ENCODE measurements at regions not wholly inside any gene's neighbourhood (a gene's known extent, or its start where the extent isn't known, plus 50 kb on each side); places are given as distances from the start of the nearest gene placed in this dataset.
A peak's percentile ranks its signal among the peaks of the same experiment; 100 is the strongest.

GRCh38 chr7:15862016-15862780 is 175.7 kb upstream of the MEOX2 start:
- H3K36me3 ChIP-seq, result no peaks in the 10 kb centered on the region
- TF ChIP-seq, protein P1, sequence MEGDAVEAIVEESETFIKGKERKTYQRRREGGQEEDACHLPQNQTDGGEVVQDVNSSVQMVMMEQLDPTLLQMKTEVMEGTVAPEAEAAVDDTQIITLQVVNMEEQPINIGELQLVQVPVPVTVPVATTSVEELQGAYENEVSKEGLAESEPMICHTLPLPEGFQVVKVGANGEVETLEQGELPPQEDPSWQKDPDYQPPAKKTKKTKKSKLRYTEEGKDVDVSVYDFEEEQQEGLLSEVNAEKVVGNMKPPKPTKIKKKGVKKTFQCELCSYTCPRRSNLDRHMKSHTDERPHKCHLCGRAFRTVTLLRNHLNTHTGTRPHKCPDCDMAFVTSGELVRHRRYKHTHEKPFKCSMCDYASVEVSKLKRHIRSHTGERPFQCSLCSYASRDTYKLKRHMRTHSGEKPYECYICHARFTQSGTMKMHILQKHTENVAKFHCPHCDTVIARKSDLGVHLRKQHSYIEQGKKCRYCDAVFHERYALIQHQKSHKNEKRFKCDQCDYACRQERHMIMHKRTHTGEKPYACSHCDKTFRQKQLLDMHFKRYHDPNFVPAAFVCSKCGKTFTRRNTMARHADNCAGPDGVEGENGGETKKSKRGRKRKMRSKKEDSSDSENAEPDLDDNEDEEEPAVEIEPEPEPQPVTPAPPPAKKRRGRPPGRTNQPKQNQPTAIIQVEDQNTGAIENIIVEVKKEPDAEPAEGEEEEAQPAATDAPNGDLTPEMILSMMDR (IDR thresholded peaks at IDR 0.05), result no peak

DNA sequence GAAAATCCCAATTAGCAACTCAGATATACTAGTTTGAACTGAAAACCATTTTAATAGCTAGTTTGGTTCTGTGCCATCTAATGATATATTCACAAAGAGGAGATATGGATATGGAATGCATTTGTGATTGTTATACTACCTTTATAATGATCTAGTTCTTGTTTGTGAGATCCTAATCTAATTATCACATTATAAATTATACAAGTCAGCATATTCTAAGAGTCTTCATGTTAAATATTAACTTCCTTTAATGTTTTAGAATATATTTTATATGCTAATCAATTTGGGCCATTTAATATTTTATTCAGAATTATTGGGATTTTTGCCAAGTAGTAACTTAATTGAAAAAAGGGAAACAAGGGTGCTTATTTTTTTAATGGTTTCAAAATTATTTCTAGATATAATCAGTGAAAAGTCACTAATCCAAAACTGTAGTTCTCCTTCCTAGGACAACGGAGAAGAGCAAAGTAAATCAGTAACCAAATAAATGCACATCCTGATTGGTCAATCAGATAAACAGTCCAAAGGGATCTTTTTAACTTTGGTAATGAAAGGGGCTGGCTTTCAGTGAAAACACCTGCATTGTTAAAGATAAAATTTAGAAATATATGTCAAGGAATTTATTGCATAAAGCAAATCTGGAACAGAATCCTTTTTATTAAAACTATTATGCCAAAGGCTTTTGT is 173.9 kb upstream of the MEOX2 start:
- Histone ChIP-seq H3K27me3 (no peaks in the 10 kb centered on the region), H3K36me3 (no peaks in the 10 kb centered on the region), H3K27ac (no peak overlapping the region), H3K4me1 (peaks cover 0 to 38% (median 13%) of the 10 kb centered on the region in 4 donors), H3K9me3 (no peaks in the 10 kb centered on the region), H3K4me3 (no peak overlapping the region)
- no peak for DNase-seq
- TF ChIP-seq, protein P1 (IDR thresholded peaks at IDR 0.05), result no peak
- intact Hi-C loops (cut with DNase I; ENCODE audit: low total_unique reads), result no loop called here

More at GRCh38 chr7:15862016-15862780, 175.7 kb upstream of the MEOX2 start:
- no peak overlapping the region for H3K4me3 ChIP-seq
- intact Hi-C loops (cut with DNase I; ENCODE audit: low total_unique reads), result no loop called here
- no peaks in the 10 kb centered on the region for H3K27me3 ChIP-seq
- peak overlapping the region; percentile 2 to 29 for H3K27ac ChIP-seq
- DNase-seq, result no peak
- no peaks in the 10 kb centered on the region for H3K9me3 ChIP-seq
- H3K4me1 ChIP-seq, result peaks cover 0 to 35% (median 13%) of the 10 kb centered on the region in 4 donors

DNA sequence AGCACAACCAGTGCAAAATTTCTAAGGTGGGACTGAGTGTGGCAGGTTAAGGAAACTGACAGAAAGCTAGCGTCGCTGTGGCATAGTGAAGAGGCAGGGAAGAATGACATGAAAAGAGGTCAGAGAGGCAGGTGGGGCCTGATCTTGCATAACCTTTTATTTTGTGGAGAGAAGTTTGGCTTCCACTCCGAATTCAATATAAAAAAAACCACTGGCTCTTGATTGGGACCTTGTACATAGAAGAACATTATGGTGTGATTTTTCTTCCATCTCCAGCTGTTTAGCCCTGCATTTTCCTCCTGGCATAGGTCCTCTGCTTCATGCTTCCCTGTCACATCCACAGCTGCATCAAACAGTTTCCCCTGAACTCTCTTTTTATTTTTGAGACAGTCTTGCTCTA is 170.5 kb upstream of the MEOX2 start:
- no peaks in the 10 kb centered on the region for H3K9me3 ChIP-seq
- intact Hi-C loops (cut with DNase I; ENCODE audit: low total_unique reads), result no loop called here
- H3K36me3 ChIP-seq, result no peaks in the 10 kb centered on the region
- TF ChIP-seq, protein P1 (IDR thresholded peaks at IDR 0.05), result no peak
- DNase-seq, result no peak
- no peaks in the 10 kb centered on the region for H3K27me3 ChIP-seq
- peaks cover 0 to 35% (median 4%) of the 10 kb centered on the region in 4 donors for H3K4me1 ChIP-seq
- no peak overlapping the region for H3K4me3 ChIP-seq
- no peak overlapping the region for H3K27ac ChIP-seq

- H3K36me3 ChIP-seq, result no peaks in the 10 kb centered on the region
- no peaks in the 10 kb centered on the region for H3K27me3 ChIP-seq
- TF ChIP-seq, protein P1 (IDR thresholded peaks at IDR 0.05), result no peak
- DNase-seq, result no peak
- H3K27ac ChIP-seq, result no peak overlapping the region
- H3K9me3 ChIP-seq, result no peaks in the 10 kb centered on the region
- H3K4me3 ChIP-seq, result no peak overlapping the region
- intact Hi-C loops (cut with DNase I; ENCODE audit: low total_unique reads), result no loop called here
- peaks cover 0 to 28% (median 2%) of the 10 kb centered on the region in 4 donors for H3K4me1 ChIP-seq
These were observed 169.8 kb upstream of the MEOX2 start for GRCh38 chr7:15856311-15856710.

DNA sequence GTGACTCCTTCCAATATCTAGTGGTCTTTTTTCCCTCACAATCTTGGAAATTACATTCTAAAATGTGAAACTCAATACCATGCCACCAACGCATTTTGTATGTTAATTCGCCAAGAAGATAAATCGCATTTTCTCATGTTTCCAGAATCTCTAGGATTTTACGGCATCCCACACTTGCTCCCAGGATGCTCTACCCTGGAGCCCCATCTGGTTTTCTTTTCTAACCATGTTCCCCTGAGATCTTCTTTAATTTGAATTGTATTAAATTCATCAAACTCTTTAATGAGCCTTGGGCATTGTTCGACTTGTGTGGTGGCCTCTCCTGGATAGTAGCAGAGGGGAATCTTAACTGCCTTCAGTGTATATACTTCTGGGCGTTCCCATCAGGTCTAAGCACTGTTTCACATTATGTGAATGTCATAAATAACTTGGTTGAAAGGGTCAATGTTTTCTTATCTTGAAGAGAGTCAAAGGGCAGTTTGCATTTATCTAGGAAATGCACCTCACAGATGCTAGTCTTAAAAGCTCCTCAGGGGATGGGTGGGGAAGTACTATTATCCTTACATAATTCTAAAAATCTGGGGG is 169.1 kb upstream of the MEOX2 start:
- Histone ChIP-seq H3K27me3 (no peaks in the 10 kb centered on the region), H3K9me3 (no peaks in the 10 kb centered on the region), H3K4me3 (no peak overlapping the region), H3K27ac (peak overlapping the region in 1 of 2 donors; percentile 15), H3K4me1 (peaks cover 0 to 24% (median 2%) of the 10 kb centered on the region in 4 donors), H3K36me3 (no peaks in the 10 kb centered on the region)
- no peak for DNase-seq
- intact Hi-C loops (cut with DNase I; ENCODE audit: low total_unique reads), result no loop called here
- TF ChIP-seq, protein P1 (IDR thresholded peaks at IDR 0.05), result no peak

All from tibial artery (tissue), 4 donors.